GM12892 (cell line): ENCODE measurements at regions not wholly inside any gene's neighbourhood (a gene's known extent, or its start where the extent isn't known, plus 50 kb on each side); places are given as distances from the start of the nearest gene placed in this dataset.
"Not testable (repeated sequence)": the region's sequence is repeated elsewhere in the genome, so short reads cannot be mapped to it uniquely, and the experiment has no call there.

Source experiments
- DNase-seq: peaks from one replicate; pipeline ENCODE4 v3.0.0; 2011; ENCODE audit not compliant: insufficient read length
- FAIRE-seq: peaks from 2 replicates; lab custom pipeline; 2011; peaks lifted over from hg19 to GRCh38; lab: Jason Lieb, UNC
- POLR2A ChIP-seq: IDR thresholded peaks from 2 replicates; pipeline ENCODE4 v1.6.1; 2011; ENCODE audit warnings: low read depth, low read length, control low read depth
- POLR2AphosphoS5 ChIP-seq: IDR thresholded peaks from 2 replicates; pipeline ENCODE4 v1.6.1; 2011; ENCODE audit warnings: low read depth, low read length, control low read depth
- TAF1 ChIP-seq: IDR thresholded peaks from 2 replicates; pipeline ENCODE4 v1.6.1; 2011; ENCODE audit warnings: low read depth, mild to moderate bottlenecking, control low read depth, low read length, borderline replicate concordance

- TF ChIP-seq TAF1 (no peak), POLR2A (no peak), POLR2AphosphoS5 (no peak)
- no peak for FAIRE-seq
These were observed 67.5 kb upstream of the ATP12A start for GRCh38 chr13:24612726-24613125.

DNA sequence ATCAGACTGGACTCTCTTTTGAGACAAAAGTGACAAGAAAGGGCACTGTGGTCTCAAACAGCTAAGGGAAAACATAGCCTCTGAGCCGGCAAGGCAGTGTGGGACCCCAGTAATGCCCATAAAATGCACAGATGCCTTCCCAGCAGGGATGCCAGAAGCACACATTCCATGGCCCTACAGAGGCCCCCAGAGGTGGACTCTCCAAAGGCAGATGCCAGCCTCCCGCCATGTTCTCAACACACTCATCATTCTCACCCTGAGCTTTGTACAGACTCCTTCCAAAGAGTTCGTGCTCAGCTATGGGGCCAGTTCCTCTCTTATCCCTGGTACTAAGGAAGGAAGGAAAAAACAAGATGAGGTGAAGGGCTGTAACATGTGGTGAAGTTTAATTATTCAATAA lies 67.1 kb upstream of the ATP12A start:
- FAIRE-seq: no peak

More at GRCh38 chr13:24612726-24613125, 67.5 kb upstream of the ATP12A start:
- no peak for DNase-seq

DNA sequence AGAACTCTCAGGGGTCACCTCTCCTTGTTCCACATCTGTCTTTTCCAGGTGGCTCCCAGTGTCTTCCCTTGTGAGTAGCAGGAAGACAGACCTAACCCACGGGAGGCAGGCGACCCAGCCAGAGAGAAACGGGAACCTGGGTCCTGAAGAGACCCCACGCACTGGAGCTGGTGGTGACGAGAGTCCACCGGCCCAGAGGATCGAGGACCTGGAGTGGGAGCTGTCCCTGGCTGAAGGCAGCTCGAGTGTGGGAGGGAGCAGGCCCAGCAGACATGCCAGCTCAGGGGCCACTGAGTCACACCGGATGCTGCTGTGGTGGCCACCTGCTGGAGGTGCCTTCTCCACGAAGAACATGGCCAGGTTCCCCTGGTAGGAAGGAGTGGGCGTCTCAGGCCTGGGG lies 66.5 kb upstream of the ATP12A start:
- FAIRE-seq: no peak
- TF ChIP-seq POLR2AphosphoS5: no peak
- no peak for TF ChIP-seq TAF1
- no peak for TF ChIP-seq POLR2A
- DNase-seq: no peak

More for the DNA sequence above, 67.1 kb upstream of the ATP12A start:
- DNase-seq: no peak
- TF ChIP-seq POLR2A (no peak), TAF1 (no peak), POLR2AphosphoS5 (no peak)

DNA sequence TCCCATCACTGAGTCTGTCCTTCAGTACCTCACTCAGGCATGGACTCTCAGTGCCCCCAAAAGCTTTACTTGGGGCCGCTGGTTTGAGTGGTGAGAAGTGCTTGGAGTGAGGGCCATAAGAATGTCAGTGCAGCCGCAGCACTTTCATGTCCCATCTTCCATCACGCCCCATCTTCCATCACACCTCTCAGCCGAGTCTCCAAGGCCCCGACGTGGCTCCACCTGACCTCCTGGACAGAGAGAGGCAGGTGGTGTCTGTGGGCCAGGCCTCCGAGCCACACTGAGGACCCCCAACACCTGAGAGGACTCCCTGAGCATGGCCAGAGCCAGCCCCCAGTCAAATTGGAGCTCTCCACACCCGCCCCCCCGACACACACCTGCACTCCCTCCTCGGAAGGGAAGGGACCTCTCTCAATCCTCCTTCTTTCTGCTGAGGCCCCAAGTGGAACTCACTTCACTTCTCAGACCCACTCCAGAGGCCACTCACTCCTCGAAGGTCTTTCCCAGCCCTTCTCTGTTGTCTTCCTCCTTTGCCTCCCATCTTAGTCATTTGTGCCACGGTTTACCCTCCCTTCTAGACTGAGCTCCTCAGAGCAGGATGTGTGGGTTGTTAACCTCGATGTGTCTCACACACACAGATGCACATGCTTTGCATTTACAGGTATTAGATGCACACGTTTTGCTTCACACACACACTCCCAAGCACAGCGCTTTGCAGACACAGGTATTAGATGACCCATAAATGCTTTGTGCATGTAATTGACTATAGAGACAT lies 65.7 kb upstream of the ATP12A start:
- no peak for TF ChIP-seq POLR2AphosphoS5
- no peak for TF ChIP-seq POLR2A
- TF ChIP-seq TAF1: no peak
- no peak for DNase-seq
- no peak for FAIRE-seq

DNA sequence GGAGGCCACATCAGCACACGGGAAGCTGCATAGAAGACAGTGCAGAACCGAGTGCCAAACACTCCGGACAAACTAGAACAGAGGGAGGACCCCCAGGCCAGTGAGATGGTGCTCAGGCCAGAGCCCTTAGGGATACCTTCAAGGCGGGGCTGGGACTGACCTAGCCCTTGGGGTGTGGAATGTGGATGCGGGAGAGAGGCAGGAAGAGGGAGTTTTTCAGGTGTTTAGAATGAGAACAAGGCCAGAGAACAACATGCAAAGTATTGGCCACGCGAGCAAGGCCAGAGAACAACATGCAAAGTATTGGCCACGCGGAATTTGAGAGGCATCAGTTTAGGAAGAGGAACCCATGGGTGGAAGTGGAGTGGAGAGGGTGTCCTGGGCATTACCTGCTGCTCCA lies 65.1 kb upstream of the ATP12A start:
- TF ChIP-seq POLR2A (no peak), POLR2AphosphoS5 (no peak), TAF1 (no peak)
- DNase-seq (no peak), FAIRE-seq (no peak)

DNA sequence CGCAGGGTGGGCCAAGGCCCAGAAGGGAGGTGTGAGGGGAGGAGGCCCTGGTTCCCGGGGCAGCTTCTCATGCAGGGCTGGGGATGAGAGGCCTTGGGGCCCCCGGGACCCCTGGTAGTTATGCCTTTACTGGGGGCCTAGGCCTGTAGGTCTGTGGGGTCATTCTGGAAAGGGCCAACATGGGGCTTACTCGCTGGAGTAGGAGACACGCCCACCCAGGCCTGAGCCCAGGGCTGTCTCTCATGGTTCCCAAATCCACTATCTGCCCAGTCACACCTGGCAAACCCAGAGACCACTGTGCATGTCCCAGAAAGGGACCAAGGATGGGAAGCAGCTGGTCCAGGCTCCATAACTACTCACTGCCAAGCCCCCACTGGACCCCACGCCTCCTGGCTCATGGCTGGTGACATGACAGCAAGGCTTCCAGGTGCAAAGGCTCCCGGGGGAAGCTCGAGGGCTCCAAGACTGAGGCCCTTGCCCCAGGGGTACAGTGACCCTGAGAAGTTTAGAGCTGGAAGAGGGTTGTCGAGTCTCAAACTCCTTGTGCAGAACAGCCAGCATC lies 64.2 kb upstream of the ATP12A start:
- DNase-seq (no peak), FAIRE-seq (no peak)
- TF ChIP-seq TAF1 (no peak), POLR2AphosphoS5 (no peak)

GRCh38 chr13:24616514-24616913 lies 63.7 kb upstream of the ATP12A start:
- TF ChIP-seq POLR2AphosphoS5: no peak
- TF ChIP-seq TAF1: no peak
- TF ChIP-seq POLR2A: no peak
- FAIRE-seq: no peak
- DNase-seq: no peak

- TF ChIP-seq POLR2A: no peak
- FAIRE-seq (no peak), DNase-seq (no peak)
These were observed 62.8 kb upstream of the ATP12A start for GRCh38 chr13:24617256-24618010.

DNA sequence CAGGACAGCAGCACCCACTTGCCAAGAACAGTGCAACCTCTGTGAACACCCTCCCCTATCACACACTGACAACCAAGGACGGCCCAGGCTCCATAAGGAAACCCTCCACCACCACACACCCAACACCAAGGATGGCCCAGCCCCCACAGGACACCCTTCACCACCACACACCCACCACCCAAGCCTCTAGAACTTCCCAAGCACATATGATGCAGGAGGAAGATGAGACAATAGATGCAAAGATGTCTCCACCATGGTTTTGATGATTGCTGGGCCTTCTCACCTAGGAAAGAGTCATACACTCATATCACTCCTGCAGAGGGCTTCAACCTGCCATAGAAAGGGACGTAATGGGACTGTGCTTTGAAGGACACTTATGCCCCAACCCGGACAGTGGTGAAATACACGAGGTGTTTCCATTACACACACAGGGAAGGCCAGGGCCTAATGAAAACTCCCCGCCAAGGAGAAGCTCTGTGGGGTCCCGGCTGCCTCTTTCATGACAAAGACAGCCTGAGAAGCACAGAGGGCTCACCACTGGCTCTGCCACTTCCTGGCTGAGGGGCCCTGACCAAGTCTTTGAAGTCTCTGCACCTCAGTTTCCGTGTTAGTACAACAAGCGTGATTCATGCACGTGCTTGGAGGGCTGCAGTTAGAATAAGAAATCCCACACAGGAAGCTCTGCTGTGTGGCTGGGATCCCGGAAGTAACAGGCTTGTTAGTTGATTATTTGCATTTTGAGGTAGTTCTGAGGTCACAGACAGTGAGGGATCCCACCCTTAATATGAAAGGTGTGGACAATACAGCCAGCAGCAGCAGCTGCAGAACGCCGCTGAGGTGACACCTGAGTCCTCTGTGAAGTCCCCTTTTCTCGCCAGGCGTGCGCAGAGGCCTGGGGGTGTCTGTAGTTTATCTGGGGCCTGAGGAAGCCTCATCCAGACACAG lies 61.9 kb upstream of the ATP12A start:
- DNase-seq: no peak
- FAIRE-seq: peak; percentile 64
- TF ChIP-seq POLR2A (no peak), TAF1 (no peak), POLR2AphosphoS5 (no peak)

DNA sequence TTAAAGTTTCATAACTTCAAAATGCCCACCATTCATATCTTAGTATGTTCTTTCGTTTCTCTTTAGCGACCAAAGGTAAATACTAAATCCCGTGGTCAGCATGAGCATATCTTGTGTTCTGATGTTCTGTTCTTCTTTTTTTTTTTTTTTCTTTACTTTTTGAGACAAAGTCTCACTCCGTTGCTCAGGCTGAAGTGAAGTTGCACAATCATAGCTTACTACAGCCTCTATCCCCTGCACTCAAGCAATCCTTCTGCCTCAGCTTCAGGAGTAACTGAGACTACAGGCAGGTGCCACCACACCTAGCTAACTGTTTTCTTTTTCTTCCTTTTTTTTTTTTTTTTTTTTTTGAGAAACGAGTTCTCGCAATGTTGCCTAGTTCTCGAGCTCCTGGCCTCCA lies 60.9 kb upstream of the ATP12A start:
- FAIRE-seq: no peak
- no peak for DNase-seq
- TF ChIP-seq POLR2A (no peak), POLR2AphosphoS5 (no peak), TAF1 (no peak)

GRCh38 chr13:24622481-24623148 lies 57.6 kb upstream of the ATP12A start:
- FAIRE-seq: not testable (repeated sequence)

More at GRCh38 chr13:24622481-24623148, 57.6 kb upstream of the ATP12A start:
- not testable (repeated sequence) for DNase-seq
